Neural progenitor cell (in vitro differentiated cells): ENCODE measurements at regions not wholly inside any gene's neighbourhood (a gene's known extent, or its start where the extent isn't known, plus 50 kb on each side); places are given as distances from the start of the nearest gene placed in this dataset.

Experiments
- DNase-seq: peaks from one replicate; pipeline ENCODE4 v3.0.0-alpha.2; 2016; ENCODE audit warnings: low spot score
- H2AFZ ChIP-seq: fragments of 200-600 bp; sonication (generic); replicated peaks from 2 replicates; pipeline ENCODE4 v1.6.1; 2016; ENCODE audit warnings: antibody characterized with exemption
- H3F3A ChIP-seq: fragments of 200-600 bp; sonication (generic); 2 replicates; pipeline ENCODE4 v1.6.1; 2016; ENCODE audit warnings: antibody characterized with exemption, low read depth
- H3K27ac ChIP-seq: fragments of 200-600 bp; sonication (generic); 2 replicates; pipeline ENCODE4 v1.5.1; 2016; ENCODE audit warnings: mild to moderate bottlenecking
- H3K27me3 ChIP-seq: fragments of 200-600 bp; sonication (generic); 2 replicates; pipeline ENCODE4 v1.6.1; 2016; ENCODE audit warnings: mild to moderate bottlenecking, moderate library complexity
- H3K36me3 ChIP-seq: fragments of 200-600 bp; sonication (generic); 2 replicates; pipeline ENCODE4 v1.5.1; 2016
- H3K4me1 ChIP-seq: fragments of 200-600 bp; sonication (generic); 2 replicates; pipeline ENCODE4 v1.6.1; 2016; ENCODE audit warnings: mixed run types
- H3K4me2 ChIP-seq: fragments of 200-600 bp; sonication (generic); 2 replicates; pipeline ENCODE4 v1.6.1; 2016
- H3K4me3 ChIP-seq: fragments of 200-600 bp; sonication (generic); 2 replicates; pipeline ENCODE4 v1.5.1; 2016
- H3K79me2 ChIP-seq: fragments of 200-600 bp; sonication (generic); 2 replicates; pipeline ENCODE4 v1.6.1; 2016; ENCODE audit warnings: low read depth
- H3K9ac ChIP-seq: fragments of 200-600 bp; sonication (generic); 2 replicates; pipeline ENCODE4 v1.6.1; 2016
- H3K9me3 ChIP-seq: fragments of 200-600 bp; sonication (generic); 2 replicates; pipeline ENCODE4 v1.5.1; 2016; ENCODE audit warnings: low read depth
- H4K20me1 ChIP-seq: fragments of 200-600 bp; sonication (generic); 2 replicates; pipeline ENCODE4 v1.6.1; 2016; ENCODE audit warnings: low read depth
- H3K27ac Mint-ChIP-seq: 3 replicates; pipeline ENCODE4 v1.8.0; 2021; ENCODE audit warnings: mixed read lengths
- H3K27me3 Mint-ChIP-seq: 2 replicates; pipeline ENCODE4 v1.8.0; 2022; ENCODE audit warnings: low read depth, mild to moderate bottlenecking, inconsistent platforms, moderate library complexity, mixed read lengths; ENCODE audit not compliant: insufficient read depth
- H3K36me3 Mint-ChIP-seq: 3 replicates; pipeline ENCODE4 v1.8.0; 2021; ENCODE audit warnings: mixed read lengths
- H3K4me1 Mint-ChIP-seq: 3 replicates; pipeline ENCODE4 v1.8.0; 2021; ENCODE audit warnings: mixed read lengths
- H3K4me3 Mint-ChIP-seq: 3 replicates; pipeline ENCODE4 v1.8.0; 2021; ENCODE audit warnings: mild to moderate bottlenecking, moderate library complexity, mixed read lengths
- H3K9me3 Mint-ChIP-seq: 3 replicates; pipeline ENCODE4 v1.8.0; 2020; ENCODE audit warnings: mixed read lengths
- EZH2 ChIP-seq: fragments of 200-600 bp; sonication (generic); IDR thresholded peaks from 2 replicates; pipeline ENCODE4 v1.6.1; 2017; ENCODE audit warnings: antibody characterized with exemption, mild to moderate bottlenecking, moderate library complexity
- EZH2phosphoT487 ChIP-seq: fragments of 200-600 bp; sonication (generic); IDR thresholded peaks from 2 replicates; pipeline ENCODE4 v1.6.1; 2017; ENCODE audit warnings: antibody characterized with exemption
- TF ChIP-seq, protein P1 (sequence below): fragments of 200-600 bp; sonication (generic); IDR thresholded peaks from 2 replicates; pipeline ENCODE4 v1.5.1; 2017; ENCODE audit warnings: antibody characterized with exemption, mild to moderate bottlenecking

DNA sequence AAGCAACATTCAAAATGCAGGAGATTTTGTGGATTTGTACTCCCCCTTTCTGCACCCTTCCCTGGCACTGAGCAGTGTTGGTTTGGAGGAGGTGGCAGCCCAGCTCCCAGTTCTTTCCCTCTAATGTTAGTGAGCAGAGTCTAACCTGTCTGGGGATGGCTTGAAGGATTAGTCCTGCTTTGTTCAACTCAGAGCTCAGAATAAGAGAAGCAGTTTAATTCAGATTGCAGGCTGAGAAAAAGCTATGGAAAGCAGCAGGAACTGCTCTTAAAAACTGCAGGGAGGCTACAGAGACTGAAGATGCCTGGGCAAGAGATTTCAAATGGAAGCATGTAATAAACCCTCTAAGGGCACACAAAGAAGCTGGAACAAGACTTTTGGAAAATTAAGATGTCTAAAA, 223.4 kb upstream of the GGTLC1 start:
- Histone ChIP-seq H3K36me3 (no peaks in the 10 kb centered on the region), H2AFZ (no peak overlapping the region), H3F3A (peaks cover 14% of the 10 kb centered on the region), H3K4me3 (no peak overlapping the region), H4K20me1 (no peaks in the 10 kb centered on the region), H3K4me2 (peak overlapping the region; percentile 56), H3K9me3 (no peaks in the 10 kb centered on the region), H3K4me1 (peaks cover 20% of the 10 kb centered on the region), H3K9ac (no peak overlapping the region), H3K27ac (no peak overlapping the region), H3K27me3 (no peaks in the 10 kb centered on the region), H3K79me2 (no peaks in the 10 kb centered on the region)
- Mint-ChIP-seq H3K9me3 (peaks cover 11% of the 10 kb centered on the region), H3K36me3 (no peaks in the 10 kb centered on the region), H3K4me3 (peak overlapping the region; percentile 15), H3K27me3 (peaks cover 16% of the 10 kb centered on the region), H3K4me1 (peaks cover 40% of the 10 kb centered on the region), H3K27ac (no peak overlapping the region)
- no peak for TF ChIP-seq EZH2phosphoT487
- no peak for TF ChIP-seq EZH2
- TF ChIP-seq, protein P1, sequence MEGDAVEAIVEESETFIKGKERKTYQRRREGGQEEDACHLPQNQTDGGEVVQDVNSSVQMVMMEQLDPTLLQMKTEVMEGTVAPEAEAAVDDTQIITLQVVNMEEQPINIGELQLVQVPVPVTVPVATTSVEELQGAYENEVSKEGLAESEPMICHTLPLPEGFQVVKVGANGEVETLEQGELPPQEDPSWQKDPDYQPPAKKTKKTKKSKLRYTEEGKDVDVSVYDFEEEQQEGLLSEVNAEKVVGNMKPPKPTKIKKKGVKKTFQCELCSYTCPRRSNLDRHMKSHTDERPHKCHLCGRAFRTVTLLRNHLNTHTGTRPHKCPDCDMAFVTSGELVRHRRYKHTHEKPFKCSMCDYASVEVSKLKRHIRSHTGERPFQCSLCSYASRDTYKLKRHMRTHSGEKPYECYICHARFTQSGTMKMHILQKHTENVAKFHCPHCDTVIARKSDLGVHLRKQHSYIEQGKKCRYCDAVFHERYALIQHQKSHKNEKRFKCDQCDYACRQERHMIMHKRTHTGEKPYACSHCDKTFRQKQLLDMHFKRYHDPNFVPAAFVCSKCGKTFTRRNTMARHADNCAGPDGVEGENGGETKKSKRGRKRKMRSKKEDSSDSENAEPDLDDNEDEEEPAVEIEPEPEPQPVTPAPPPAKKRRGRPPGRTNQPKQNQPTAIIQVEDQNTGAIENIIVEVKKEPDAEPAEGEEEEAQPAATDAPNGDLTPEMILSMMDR, result no peak
- peak; percentile 62 for DNase-seq

DNA sequence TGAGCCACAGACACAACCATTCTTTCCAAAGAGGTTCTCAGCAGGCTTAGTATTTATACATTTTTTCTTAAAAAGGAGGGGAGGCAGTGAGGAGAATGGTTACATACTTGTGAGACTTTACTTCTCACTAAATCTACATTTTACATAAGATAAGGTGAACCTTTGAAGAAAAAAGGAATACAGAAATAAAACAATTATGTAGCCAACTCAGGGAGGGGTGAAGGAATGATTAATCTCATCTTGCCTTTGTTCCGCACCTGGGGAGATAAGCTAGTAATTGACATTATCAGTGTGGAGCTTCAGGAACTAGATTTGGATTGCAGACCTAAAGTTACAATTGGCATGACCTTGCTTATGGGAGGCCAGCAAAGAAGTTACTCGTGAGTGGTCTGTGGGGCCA, 221.8 kb upstream of the GGTLC1 start:
- Mint-ChIP-seq H3K36me3 (no peaks in the 10 kb centered on the region), H3K4me1 (peaks cover 47% of the 10 kb centered on the region), H3K4me3 (no peak overlapping the region), H3K27me3 (peaks cover 16% of the 10 kb centered on the region), H3K27ac (no peak overlapping the region), H3K9me3 (peaks cover 5% of the 10 kb centered on the region)
- no peaks in the 10 kb centered on the region for H3K9me3 ChIP-seq
- TF ChIP-seq EZH2phosphoT487 (no peak), EZH2 (no peak)
- TF ChIP-seq, protein P1, result no peak
- H3K4me2 ChIP-seq, result no peak overlapping the region
- H3K27me3 ChIP-seq, result no peaks in the 10 kb centered on the region
- H3K4me3 ChIP-seq, result no peak overlapping the region
- H2AFZ ChIP-seq, result no peak overlapping the region
- H3K4me1 ChIP-seq, result peaks cover 20% of the 10 kb centered on the region
- H3K9ac ChIP-seq, result no peak overlapping the region
- peaks cover 14% of the 10 kb centered on the region for H3F3A ChIP-seq
- no peak overlapping the region for H3K27ac ChIP-seq
- H3K79me2 ChIP-seq, result no peaks in the 10 kb centered on the region
- no peaks in the 10 kb centered on the region for H4K20me1 ChIP-seq
- DNase-seq, result no peak
- H3K36me3 ChIP-seq, result no peaks in the 10 kb centered on the region

DNA sequence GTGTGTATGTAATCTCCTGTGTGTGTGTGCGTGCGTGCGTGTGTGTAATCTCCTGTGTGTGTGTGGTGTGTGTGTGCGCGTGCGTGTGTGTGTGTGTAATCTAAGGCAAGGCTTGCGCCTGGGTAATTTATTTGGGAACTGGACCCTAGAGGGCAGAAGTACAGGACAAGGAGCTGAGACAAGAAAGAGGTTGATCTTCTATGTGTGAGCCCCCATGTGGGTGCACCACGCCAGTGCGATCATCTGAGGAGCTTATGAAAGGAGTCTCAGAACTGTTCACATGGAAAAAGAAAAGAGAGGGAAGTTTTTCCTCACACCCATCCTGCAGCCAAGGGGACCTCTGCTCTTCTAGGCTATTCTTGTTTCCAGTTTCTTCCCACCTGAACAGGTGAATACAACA, 220.1 kb upstream of the GGTLC1 start:
- no peak overlapping the region for H3K27ac Mint-ChIP-seq
- DNase-seq, result peak; percentile 54
- Histone ChIP-seq H3K4me1 (peaks cover 20% of the 10 kb centered on the region), H3K9ac (no peak overlapping the region), H4K20me1 (no peaks in the 10 kb centered on the region), H3K27ac (no peak overlapping the region), H3K79me2 (no peaks in the 10 kb centered on the region), H3K27me3 (no peaks in the 10 kb centered on the region), H3K36me3 (no peaks in the 10 kb centered on the region), H2AFZ (no peak overlapping the region), H3F3A (peaks cover 14% of the 10 kb centered on the region), H3K4me3 (no peak overlapping the region), H3K9me3 (no peaks in the 10 kb centered on the region), H3K4me2 (no peak overlapping the region)
- peaks cover 18% of the 10 kb centered on the region for H3K27me3 Mint-ChIP-seq
- peaks cover 5% of the 10 kb centered on the region for H3K9me3 Mint-ChIP-seq
- TF ChIP-seq, protein P1, result peak; percentile 43
- TF ChIP-seq EZH2phosphoT487 (no peak), EZH2 (no peak)
- no peaks in the 10 kb centered on the region for H3K36me3 Mint-ChIP-seq
- peak overlapping the region; percentile 16 for H3K4me3 Mint-ChIP-seq
- peaks cover 47% of the 10 kb centered on the region for H3K4me1 Mint-ChIP-seq
